SH-SY5Y (cell line): ENCODE measurements at regions not wholly inside any gene's neighbourhood (a gene's known extent, or its start where the extent isn't known, plus 50 kb on each side); places are given as distances from the start of the nearest gene placed in this dataset.

Experiments
- GATA2 ChIP-seq: IDR thresholded peaks from 2 replicates; pipeline ENCODE4 v1.6.1; 2011; ENCODE audit warnings: mild to moderate bottlenecking, low read depth, low read length
- GATA3 ChIP-seq: IDR thresholded peaks from 2 replicates; pipeline ENCODE4 v1.6.1; 2011; ENCODE audit warnings: low read depth, mild to moderate bottlenecking, low read length, moderate library complexity

GRCh38 chr6:15843764-15844163 is 180.9 kb upstream of the DTNBP1 start:
- TF ChIP-seq GATA3: no peak
- TF ChIP-seq GATA2: no peak
